CD14-positive monocyte (primary cell): ENCODE measurements at regions not wholly inside any gene's neighbourhood (a gene's known extent, or its start where the extent isn't known, plus 50 kb on each side); places are given as distances from the start of the nearest gene placed in this dataset.

Experiments used
- DNase-seq, 3 donors: peaks; one replicate each; pipeline ENCODE4 v3.0.0-alpha.2; 2011 to 2022
- H2AFZ ChIP-seq: 2 replicates; pipeline ENCODE4 v1.6.0; 2012; ENCODE audit warnings: mild to moderate bottlenecking, low read depth, low read length, inconsistent platforms; ENCODE audit not compliant: insufficient read depth, poor library complexity, severe bottlenecking
- H3K27ac ChIP-seq, 2 donors: 1 replicate in 1 of 2; 2 replicates in 1 of 2; pipeline ENCODE4 v1.5.1; 2012 to 2013; ENCODE audit warnings: low read length in 2 of 2, control low read depth in 1 of 2, inconsistent platforms in 1 of 2, low read depth in 1 of 2, mild to moderate bottlenecking in 1 of 2
- H3K27me3 ChIP-seq, 2 donors: one replicate each; pipeline versions ENCODE4 v1.6.0 to v1.6.1; 2011 to 2013; ENCODE audit warnings: low read length in 2 of 2; ENCODE audit not compliant: control insufficient read depth in 2 of 2, insufficient read depth in 2 of 2
- H3K36me3 ChIP-seq, 2 donors: replicated peaks in 1 of 2; 1 replicate in 1 of 2; 2 replicates in 1 of 2; pipeline versions ENCODE4 v1.5.1 to v1.6.1; 2012 to 2013; ENCODE audit warnings: low read length in 2 of 2, control low read depth in 1 of 2, inconsistent platforms in 1 of 2, mild to moderate bottlenecking in 1 of 2; ENCODE audit not compliant: insufficient read depth in 2 of 2, control insufficient read depth in 1 of 2
- H3K4me1 ChIP-seq, 2 donors: 1 replicate in 1 of 2; 2 replicates in 1 of 2; pipeline versions ENCODE4 v1.5.1 to v1.6.1; 2012 to 2013; ENCODE audit warnings: low read length in 2 of 2, control low read depth in 1 of 2, inconsistent platforms in 1 of 2, mild to moderate bottlenecking in 1 of 2, moderate library complexity in 1 of 2; ENCODE audit not compliant: insufficient read depth in 2 of 2, control insufficient read depth in 1 of 2
- H3K4me2 ChIP-seq: replicated peaks from 2 replicates; pipeline ENCODE3; 2012; ENCODE audit warnings: low read length, moderate library complexity, mild to moderate bottlenecking; ENCODE audit not compliant: poor library complexity, severe bottlenecking; ENCODE audit errors: extremely low read depth
- H3K4me3 ChIP-seq, 3 experiments: fragments of 200-600 bp in 1 of 3; sonication (generic) in 1 of 3; replicated peaks in 1 of 3; 1 replicate in 2 of 3; 2 replicates in 1 of 3; pipeline ENCODE4 v1.5.1; 2011 to 2013; ENCODE audit warnings: low read length in 3 of 3, mild to moderate bottlenecking in 3 of 3, control low read depth in 2 of 3, low read depth in 2 of 3, inconsistent platforms in 1 of 3, moderate library complexity in 1 of 3
- H3K79me2 ChIP-seq: 2 replicates; pipeline ENCODE4 v1.6.0; 2012; ENCODE audit warnings: mild to moderate bottlenecking, control low read depth, inconsistent platforms, low read length, moderate library complexity; ENCODE audit not compliant: insufficient read depth
- H3K9ac ChIP-seq: 2 replicates; pipeline ENCODE4 v1.6.0; 2017; ENCODE audit warnings: low read length, mild to moderate bottlenecking; ENCODE audit not compliant: insufficient read depth, poor library complexity, severe bottlenecking
- H3K9me3 ChIP-seq, 2 donors: replicated peaks in 1 of 2; 1 replicate in 1 of 2; 2 replicates in 1 of 2; pipeline versions ENCODE4 v1.5.1 to v1.6.1; 2012 to 2013; ENCODE audit warnings: low read length in 2 of 2, control low read depth in 1 of 2; ENCODE audit not compliant: control insufficient read depth in 1 of 2, insufficient read depth in 1 of 2
- H4K20me1 ChIP-seq: 2 replicates; pipeline ENCODE4 v1.6.0; 2012; ENCODE audit warnings: mild to moderate bottlenecking, low read length, control low read depth, moderate library complexity; ENCODE audit not compliant: insufficient read depth
- H3K27ac Mint-ChIP-seq, 7 donors: one replicate each; pipeline ENCODE4 v1.8.0; 2020; ENCODE audit warnings: mild to moderate bottlenecking in 7 of 7, mixed read lengths in 7 of 7, moderate library complexity in 6 of 7, inconsistent platforms in 2 of 7
- H3K27me3 Mint-ChIP-seq, 3 donors: one replicate each; pipeline ENCODE4 v1.8.0; 2021 to 2022; ENCODE audit warnings: low read depth in 3 of 3, mild to moderate bottlenecking in 3 of 3, mixed read lengths in 3 of 3, moderate library complexity in 3 of 3, inconsistent platforms in 1 of 3
- H3K36me3 Mint-ChIP-seq, 2 donors: one replicate each; pipeline ENCODE4 v1.8.0; 2020; ENCODE audit warnings: mixed read lengths in 2 of 2, inconsistent platforms in 1 of 2, mild to moderate bottlenecking in 1 of 2
- H3K4me1 Mint-ChIP-seq: one replicate; pipeline ENCODE4 v1.8.0; 2020; ENCODE audit warnings: mild to moderate bottlenecking, mixed read lengths
- H3K4me3 Mint-ChIP-seq, 2 donors: one replicate each; pipeline ENCODE4 v1.8.0; 2020; ENCODE audit warnings: mild to moderate bottlenecking in 2 of 2, mixed read lengths in 2 of 2, moderate library complexity in 1 of 2
- H3K9me3 Mint-ChIP-seq, 7 donors: one replicate each; pipeline ENCODE4 v1.8.0; 2020 to 2022; ENCODE audit warnings: mixed read lengths in 7 of 7, mild to moderate bottlenecking in 6 of 7, moderate library complexity in 6 of 7, inconsistent platforms in 2 of 7
- WGBS: methylation state at CpG from one replicate; pipeline ENCODE4 v1.1.5; 2013; ENCODE audit warnings: missing lambda C conversion rate; ENCODE audit not compliant: insufficient coverage; 5-methylcytosine and 5-hydroxymethylcytosine counted together
- intact Hi-C, 2 donors: fragments of 100-400 bp; cut with micrococcal nuclease; formaldehyde crosslinking; loops; one replicate each; pipeline versions ENCODE4 v1.15.0 to v1.15.1; 2023
- TF ChIP-seq, protein P1 (sequence below): fragments of 200-600 bp; IDR thresholded peaks from one replicate; pipeline ENCODE4 v1.8.0; 2022; ENCODE audit warnings: antibody characterized with exemption, mild to moderate bottlenecking

DNA sequence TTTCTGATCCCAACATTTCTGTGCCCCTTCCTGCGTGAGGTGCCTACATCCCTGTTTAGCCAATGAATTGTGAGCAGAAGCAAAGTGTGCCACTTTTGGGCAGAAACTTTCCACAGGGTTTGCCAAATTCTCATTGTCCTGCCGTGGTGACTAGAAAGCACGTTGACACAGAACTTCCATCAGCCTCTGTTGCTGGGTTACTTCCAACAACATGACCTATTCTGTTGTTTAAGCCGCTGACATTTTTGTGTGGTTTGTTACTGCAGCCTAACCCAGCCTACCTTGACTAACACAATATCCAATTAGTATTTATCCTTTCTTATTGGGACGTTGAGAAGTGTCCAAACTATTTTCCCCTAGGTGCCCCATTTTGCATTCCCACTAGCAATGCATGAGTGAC is 136.8 kb downstream of the URB2 start:
- H3K27me3 ChIP-seq, result no peaks in the 10 kb centered on the region
- H3K4me1 Mint-ChIP-seq, result no peaks in the 10 kb centered on the region
- no peak overlapping the region for H3K27ac Mint-ChIP-seq
- H3K36me3 Mint-ChIP-seq, result no peaks in the 10 kb centered on the region
- H3K27ac ChIP-seq, result no peak overlapping the region
- H3K4me3 ChIP-seq, result no peak overlapping the region
- H3K36me3 ChIP-seq, result no peaks in the 10 kb centered on the region
- intact Hi-C loops, result no loop called here
- no peak overlapping the region for H3K4me3 Mint-ChIP-seq
- H2AFZ ChIP-seq, result no peak overlapping the region
- H3K4me1 ChIP-seq, result no peaks in the 10 kb centered on the region
- WGBS, result 92% methylated on average over 5 of the region's 5 CpGs
- H3K9ac ChIP-seq, result no peak overlapping the region
- H3K9me3 ChIP-seq, result peaks cover 0 to 2% of the 10 kb centered on the region in 2 donors
- H3K4me2 ChIP-seq, result no peak overlapping the region
- peaks cover 0 to 4% (median 1%) of the 10 kb centered on the region in 7 donors for H3K9me3 Mint-ChIP-seq
- no peaks in the 10 kb centered on the region for H4K20me1 ChIP-seq
- H3K27me3 Mint-ChIP-seq, result peaks cover 4 to 7% (median 6%) of the 10 kb centered on the region in 3 donors
- TF ChIP-seq, protein P1, sequence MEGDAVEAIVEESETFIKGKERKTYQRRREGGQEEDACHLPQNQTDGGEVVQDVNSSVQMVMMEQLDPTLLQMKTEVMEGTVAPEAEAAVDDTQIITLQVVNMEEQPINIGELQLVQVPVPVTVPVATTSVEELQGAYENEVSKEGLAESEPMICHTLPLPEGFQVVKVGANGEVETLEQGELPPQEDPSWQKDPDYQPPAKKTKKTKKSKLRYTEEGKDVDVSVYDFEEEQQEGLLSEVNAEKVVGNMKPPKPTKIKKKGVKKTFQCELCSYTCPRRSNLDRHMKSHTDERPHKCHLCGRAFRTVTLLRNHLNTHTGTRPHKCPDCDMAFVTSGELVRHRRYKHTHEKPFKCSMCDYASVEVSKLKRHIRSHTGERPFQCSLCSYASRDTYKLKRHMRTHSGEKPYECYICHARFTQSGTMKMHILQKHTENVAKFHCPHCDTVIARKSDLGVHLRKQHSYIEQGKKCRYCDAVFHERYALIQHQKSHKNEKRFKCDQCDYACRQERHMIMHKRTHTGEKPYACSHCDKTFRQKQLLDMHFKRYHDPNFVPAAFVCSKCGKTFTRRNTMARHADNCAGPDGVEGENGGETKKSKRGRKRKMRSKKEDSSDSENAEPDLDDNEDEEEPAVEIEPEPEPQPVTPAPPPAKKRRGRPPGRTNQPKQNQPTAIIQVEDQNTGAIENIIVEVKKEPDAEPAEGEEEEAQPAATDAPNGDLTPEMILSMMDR, result no peak
- no peak for DNase-seq
- H3K79me2 ChIP-seq, result no peaks in the 10 kb centered on the region

DNA sequence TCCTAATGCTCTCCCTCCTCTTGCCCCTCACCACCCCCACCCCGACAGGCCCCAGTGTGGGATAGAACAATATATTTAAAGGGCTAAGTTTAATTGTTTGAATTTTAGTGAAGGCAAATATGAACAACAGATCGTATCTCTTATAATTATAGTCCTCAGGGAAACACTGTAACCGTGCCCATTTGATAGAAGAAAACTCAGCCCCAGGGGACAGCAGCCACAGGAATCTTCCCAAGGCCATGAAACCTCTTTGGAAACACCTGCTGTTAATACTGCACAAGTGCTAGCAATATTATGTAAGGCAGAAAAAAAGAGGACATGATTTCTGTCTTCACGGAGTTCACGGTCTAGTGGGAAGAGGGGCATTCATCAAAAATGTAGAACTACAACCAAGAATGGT is 142.2 kb downstream of the URB2 start:
- Histone ChIP-seq H2AFZ (no peak overlapping the region), H3K4me3 (no peak overlapping the region), H3K9ac (no peak overlapping the region), H3K79me2 (no peaks in the 10 kb centered on the region), H4K20me1 (no peaks in the 10 kb centered on the region), H3K36me3 (no peaks in the 10 kb centered on the region), H3K27ac (no peak overlapping the region), H3K27me3 (no peaks in the 10 kb centered on the region), H3K4me2 (no peak overlapping the region), H3K9me3 (no peaks in the 10 kb centered on the region), H3K4me1 (no peaks in the 10 kb centered on the region)
- TF ChIP-seq, protein P1, result no peak
- no peaks in the 10 kb centered on the region for H3K36me3 Mint-ChIP-seq
- no peak for DNase-seq
- no peak overlapping the region for H3K27ac Mint-ChIP-seq
- no peak overlapping the region for H3K4me3 Mint-ChIP-seq
- peaks cover 6 to 11% (median 7%) of the 10 kb centered on the region in 3 donors for H3K27me3 Mint-ChIP-seq
- intact Hi-C loops, result no loop called here
- H3K9me3 Mint-ChIP-seq, result peaks cover 0 to 2% (median 0%) of the 10 kb centered on the region in 7 donors
- no peaks in the 10 kb centered on the region for H3K4me1 Mint-ChIP-seq
- WGBS, result 100% methylated on average over 2 of the region's 5 CpGs
